ENCODE measurements at regions not wholly inside any gene's neighbourhood (a gene's known extent, or its start where the extent isn't known, plus 50 kb on each side); places are given as distances from the start of the nearest gene placed in this dataset.

- no peak for DNase-seq
Measured at GRCh38 chrX:2640436-2641150, 50.5 kb upstream of the CD99 start.

DNA sequence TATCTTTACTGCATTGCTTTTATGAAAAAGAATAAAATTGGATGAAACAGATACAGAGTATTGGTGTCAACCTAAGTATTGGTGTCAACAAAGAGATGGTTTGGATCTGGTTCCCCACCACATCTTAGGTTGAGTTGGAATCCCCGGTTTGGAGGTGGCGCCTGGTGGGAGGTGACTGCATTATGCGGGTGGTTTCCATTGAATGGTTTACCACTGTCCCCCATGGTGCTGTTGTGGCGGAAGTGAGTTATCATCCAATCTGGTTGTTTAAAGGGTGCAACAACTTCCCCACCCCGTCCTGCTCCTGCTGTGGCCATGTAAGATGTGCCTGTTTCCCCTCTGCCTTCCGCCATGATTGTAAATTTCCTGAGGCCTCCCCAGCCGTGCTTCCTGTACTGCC is 52.8 kb upstream of the CD99 start:
- no peak for DNase-seq

GRCh38 chrX:2635342-2635741 is 55.8 kb upstream of the CD99 start:
- DNase-seq = no peak

DNA sequence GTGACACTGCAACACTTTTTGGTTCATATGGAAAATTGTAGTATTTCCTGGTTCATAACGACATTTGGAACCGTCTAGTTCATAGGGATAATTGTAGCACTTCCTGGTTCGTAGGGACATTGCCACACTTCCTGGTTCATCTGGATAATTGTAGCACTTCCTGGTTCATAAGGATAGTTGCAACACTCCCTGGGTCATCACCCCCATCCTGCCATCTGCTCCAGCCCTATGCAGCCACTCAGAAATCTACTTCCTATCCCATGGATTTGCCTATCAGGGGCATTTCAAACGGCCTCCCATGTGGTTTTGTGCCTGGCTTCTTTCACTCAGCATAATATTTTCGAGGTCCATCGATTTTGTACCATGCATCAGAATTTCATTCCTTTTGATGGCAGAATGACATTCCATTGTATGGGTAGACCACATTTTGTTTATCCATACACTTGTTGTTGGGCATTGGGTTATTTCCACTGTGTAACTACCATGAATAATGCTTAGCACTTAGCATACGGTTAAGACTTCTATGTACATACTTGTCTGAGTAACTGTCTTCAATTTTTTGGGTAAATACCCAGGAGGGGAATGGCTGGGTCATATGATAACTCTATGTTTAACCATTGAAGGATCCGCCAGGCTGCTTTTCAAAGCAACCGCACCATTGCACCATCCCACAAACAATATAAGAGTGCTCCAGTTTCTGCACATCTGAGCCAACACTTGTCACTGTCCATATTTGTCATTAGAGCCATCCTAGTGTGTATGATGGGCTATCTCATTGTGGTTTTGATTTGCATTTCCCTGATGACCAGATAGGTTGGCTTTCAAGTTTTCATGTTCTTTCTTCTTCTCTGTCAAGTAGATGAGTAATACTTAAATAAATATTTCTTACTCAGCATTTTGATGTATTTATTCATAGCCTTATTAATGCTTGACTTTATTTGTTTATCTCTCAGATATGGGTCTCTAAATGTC is 58.3 kb upstream of the CD99 start:
- DNase-seq = no peak

DNA sequence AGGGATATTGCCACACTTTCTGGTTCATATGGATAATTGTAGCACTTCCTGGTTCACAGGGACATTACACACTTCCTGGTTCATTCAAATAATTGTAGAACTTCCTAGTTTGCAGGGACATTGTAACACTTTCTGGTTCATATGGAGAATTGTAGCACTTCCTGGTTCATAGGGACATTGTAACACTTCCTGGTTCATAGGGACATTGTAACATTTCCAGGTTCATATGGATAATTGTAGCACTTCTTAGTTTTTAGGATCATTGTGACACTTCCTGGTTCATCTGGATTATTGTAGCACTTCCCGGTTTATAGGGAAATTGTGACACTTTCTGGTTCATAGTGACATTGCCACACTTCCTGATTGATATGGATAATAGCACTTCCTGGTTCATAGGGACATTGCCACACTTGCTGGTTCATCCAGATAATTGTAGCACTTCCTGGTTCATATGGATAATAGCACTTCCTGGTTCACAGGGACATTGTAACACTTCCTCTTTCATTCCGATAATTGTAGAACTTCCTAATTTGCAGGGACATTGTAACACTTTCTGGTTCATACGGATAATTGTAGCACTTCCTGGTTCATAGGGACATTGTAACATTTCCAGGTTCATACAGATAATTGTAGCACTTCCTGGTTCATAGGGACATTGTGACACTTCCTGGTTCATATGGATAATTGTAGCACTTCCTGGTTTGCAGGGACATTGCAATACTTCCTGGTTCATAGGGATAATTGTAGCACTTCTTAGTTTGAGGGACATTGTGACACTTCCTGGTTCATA is 59.2 kb upstream of the CD99 start:
- DNase-seq = peak; percentile 42

GRCh38 chrX:2630935-2631742 is 60.0 kb upstream of the CD99 start:
- peak; percentile 18 for DNase-seq

DNA sequence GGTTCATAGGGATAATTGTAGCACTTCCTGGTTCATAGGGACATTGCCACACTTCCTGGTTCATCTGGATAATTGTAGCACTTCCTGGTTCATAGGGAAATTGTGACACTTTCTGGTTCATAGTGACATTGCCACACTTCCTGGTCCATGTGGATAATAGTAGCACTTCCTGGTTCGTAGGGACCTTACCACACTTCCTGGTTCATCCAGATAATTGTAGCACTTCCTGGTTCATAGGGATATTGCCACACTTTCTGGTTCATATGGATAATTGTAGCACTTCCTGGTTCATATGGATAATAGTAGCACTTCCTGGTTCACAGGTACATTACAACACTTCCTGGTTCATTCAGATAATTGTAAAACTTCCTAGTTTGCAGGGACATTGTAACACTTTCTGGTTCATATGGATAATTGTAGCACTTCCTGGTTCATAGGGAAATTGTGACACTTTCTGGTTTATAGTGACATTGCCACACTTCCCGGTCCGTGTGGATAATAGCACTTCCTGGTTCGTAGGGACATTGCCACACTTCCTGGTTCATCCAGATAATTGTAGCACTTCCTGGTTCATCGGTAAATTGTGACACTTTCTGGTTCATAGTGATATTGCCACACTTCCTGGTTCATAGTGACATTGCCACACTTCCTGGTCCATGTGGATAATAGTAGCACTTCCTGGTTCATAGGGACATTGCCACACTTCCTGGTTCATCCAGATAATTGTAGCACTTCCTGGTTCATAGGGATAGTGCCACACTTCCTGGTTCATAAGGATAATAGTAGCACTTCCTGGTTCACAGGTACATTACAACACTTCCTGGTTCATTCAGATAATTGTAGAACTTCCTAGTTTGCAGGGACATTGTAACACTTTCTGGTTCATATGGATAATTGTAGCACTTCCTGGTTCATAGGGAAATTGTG is 60.8 kb upstream of the CD99 start:
- peak; percentile 18 for DNase-seq

GRCh38 chrX:2629316-2630007 is 61.6 kb upstream of the CD99 start:
- DNase-seq = peak; percentile 48

- DNase-seq = no peak
Measured at GRCh38 chrX:2628751-2629315, 62.3 kb upstream of the CD99 start.

- DNase-seq = peak; percentile 34
Measured at GRCh38 chrX:2627272-2627867, 63.7 kb upstream of the CD99 start.

- DNase-seq = no peak
Measured at GRCh38 chrX:2626750-2627149, 64.3 kb upstream of the CD99 start.

- no peak for DNase-seq
Measured at GRCh38 chrX:2620576-2620975, 70.5 kb upstream of the CD99 start.

DNA sequence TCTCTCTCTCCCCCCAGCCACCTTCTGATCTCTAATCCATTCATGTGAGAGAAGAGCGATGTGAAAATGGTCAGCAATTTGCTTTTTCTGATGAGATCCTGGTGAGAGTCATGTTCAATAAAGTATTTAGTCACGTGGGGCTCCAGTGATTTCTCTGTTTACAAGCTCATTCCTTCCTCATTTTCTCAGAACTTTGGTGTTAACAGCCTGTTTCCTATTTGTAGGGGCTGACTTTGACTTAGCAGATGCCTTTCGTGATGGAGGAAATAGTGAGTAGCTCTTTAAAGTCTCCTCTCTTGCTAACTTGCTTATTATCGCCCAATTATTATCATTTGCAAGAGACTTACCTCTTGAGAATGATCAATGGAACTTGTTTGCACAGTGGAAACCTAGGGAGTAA is 72.6 kb upstream of the CD99 start:
- peak; percentile 23 for DNase-seq

GRCh38 chrX:2614911-2615310 is 76.2 kb upstream of the CD99 start:
- peak; percentile 87 for DNase-seq

DNA sequence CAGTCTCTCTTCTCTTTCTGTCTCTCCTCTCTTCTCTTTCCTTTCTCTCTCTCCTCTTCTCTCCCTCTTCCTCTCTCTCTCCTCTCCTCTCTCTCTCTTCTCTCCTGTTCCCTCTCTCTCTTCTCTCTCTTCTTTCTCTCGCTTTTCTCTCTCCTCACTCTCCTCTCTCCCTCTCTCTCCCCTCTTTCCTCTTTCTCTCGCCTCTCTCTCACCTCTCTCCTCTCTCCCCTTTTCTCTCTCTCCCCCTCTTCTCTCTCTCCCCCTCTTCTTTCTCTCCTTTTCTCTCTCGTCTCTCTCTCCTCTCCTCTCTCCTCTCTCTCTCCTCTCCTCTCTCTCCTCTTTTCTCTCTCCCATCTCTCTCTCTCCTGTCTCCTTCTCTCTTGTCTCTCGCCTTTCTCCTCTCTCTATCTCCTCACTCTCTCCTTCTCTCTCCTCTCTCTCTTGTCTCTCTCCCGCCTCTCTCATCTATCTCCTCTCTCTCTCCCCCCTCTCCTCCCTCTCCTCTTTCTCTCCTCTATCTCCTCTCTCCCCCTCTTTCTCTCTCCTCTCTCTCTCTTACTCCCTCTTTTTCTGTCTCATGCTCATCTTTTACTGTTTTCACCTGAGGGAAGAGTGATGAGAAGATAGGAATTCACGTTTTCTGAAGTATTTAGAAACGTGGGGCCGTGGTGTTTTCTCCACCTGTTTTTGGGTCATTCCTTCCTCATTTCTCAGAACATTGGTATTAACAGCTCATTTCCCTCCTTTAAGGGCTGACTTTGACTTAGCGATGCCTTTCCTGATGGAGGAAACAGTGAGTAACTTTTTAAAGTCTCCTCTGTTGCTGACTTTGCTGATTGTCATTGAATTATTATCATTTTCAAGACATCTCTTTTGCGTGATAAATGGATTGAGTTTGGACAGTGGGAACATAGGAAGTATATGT is 80.6 kb upstream of the CD99 start:
- peak; percentile 15 for DNase-seq

DNA sequence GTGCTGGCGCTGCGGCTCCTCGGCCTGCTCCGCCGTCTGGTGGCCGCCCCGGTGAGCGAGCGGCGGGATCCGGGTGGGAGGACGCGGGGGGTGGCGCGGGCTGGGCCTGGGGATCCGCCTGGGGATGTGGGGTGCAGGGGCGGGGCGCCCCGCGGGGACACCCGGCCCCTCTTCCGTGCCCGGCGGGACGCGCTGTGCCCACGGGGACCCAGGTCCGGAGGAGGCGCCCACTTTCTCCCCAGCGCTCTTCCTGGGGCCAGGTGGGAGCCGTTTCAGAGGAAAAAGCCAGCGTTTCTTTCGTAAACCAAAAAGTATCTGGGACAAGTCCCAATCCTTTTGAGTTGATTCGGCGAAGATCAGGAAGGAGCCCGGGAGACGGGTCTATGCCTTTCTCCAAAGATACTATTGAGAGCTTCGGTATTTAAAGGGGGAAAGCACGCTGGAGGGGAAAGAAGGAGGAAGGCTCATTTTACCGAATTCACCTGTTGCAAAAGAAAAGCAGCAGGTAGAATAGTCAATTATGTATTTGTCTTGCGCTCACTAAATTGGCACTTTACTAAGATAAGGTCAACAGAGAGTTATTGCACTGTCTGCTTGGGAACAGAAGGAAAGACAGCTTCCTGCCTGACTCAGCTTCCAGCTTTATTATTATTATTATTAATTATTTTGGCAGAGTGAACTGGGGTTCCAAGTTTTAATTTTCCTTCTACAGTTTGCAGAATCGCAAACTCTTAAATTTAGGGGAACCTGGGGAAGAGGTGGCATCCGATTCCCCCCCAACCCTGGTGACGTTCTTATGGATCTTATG is 81.5 kb upstream of the CD99 start:
- DNase-seq = peak; percentile 5

- DNase-seq = peak; percentile 90
Measured at GRCh38 chrX:2608638-2609430, 82.3 kb upstream of the CD99 start.

Measured in inflammatory macrophage treated with lipopolysaccharide for 4 hours (primary cell).